NCI-H1694 (cell line): ENCODE measurements at regions not wholly inside any gene's neighbourhood (a gene's known extent, or its start where the extent isn't known, plus 50 kb on each side); places are given as distances from the start of the nearest gene placed in this dataset.
"Not testable (repeated sequence)": the region's sequence is repeated elsewhere in the genome, so short reads cannot be mapped to it uniquely, and the experiment has no call there.

Experiments
- DNase-seq: peaks from one replicate; lab custom pipeline; 2025; lab: John Stamatoyannopoulos, UW

GRCh38 chr5:57950616-57951228 is 468.1 kb upstream of the ACTBL2 start:
- no peak for DNase-seq

DNA sequence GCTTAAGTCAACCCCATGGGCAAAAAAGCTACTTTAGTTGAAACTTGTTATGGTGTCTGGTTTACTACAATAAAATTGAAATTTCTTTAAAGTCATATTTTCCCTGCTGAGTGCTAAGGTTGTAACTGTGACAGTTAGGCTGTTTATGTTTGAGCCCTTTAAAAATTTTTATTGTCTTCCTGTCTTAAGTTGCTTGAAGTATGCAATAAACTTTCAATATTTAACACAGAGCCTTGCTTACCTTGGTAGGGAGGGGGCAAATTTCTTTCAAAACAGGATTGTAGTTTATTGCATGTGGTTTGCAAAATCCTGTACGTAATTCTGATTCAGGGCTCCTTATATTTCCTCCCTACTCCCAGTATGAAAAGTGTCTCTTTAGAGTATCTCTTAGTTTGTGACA is 465.5 kb upstream of the ACTBL2 start:
- no peak for DNase-seq

DNA sequence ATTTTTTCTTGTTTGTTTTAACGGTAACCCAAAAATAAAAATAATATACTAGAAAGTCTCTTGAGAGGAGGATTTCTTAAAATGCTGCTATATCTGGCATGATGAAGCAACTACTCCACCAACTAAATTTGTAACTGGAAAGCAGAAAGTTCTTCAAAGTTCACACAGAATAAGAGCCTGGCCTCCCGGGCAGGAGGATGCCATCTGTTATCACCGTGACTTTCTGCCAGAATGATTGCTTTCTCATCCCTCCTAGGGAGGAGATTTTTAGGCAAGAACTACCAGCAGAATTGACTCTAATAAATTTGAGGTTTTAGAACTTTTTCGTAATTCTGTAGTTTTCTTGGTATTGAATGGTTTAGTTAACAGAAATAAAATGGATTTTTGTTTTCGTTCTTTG is 464.6 kb upstream of the ACTBL2 start:
- DNase-seq, result no peak

DNA sequence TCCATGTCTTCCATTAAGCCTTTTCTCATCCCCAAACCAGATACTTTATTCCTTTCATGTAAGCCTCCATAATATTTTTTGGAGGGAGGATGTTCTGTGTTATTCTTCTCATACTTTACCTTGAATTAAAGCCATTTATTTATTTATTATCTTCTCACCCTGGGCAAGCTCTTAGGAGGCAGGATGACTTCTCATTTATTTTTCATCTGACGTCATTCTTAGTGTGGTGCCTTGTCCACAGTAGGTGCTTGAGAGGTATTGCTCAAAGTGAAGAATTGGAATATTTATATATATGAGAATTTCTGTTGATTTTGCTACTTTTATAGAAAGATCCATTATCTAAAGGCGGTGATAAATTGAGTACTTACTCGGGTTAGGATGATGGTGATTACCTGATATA is 458.3 kb upstream of the ACTBL2 start:
- no peak for DNase-seq

GRCh38 chr5:57940236-57940635 is 457.6 kb upstream of the ACTBL2 start:
- DNase-seq, result no peak

- no peak for DNase-seq
These were observed 457.2 kb upstream of the ACTBL2 start for GRCh38 chr5:57939771-57940170.

- no peak for DNase-seq
These were observed 456.7 kb upstream of the ACTBL2 start for GRCh38 chr5:57939335-57939734.

DNA sequence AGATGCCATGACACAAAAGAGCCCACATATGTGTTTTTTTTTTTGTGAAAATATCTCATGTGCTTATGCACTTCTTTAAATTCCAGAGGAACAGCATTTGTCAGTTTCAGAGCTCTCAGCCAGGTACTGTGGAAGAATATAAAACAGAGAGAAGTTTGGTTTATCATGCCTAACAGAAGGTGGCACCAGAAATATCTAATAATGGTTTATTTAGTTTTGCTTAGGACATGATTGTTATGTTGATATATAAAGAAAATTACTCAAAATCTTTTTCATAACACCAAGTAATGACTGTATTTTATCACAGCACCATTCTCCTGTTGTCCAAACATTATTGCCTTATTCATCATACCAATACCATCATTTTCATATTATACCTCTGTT is 455.6 kb upstream of the ACTBL2 start:
- DNase-seq, result no peak

DNA sequence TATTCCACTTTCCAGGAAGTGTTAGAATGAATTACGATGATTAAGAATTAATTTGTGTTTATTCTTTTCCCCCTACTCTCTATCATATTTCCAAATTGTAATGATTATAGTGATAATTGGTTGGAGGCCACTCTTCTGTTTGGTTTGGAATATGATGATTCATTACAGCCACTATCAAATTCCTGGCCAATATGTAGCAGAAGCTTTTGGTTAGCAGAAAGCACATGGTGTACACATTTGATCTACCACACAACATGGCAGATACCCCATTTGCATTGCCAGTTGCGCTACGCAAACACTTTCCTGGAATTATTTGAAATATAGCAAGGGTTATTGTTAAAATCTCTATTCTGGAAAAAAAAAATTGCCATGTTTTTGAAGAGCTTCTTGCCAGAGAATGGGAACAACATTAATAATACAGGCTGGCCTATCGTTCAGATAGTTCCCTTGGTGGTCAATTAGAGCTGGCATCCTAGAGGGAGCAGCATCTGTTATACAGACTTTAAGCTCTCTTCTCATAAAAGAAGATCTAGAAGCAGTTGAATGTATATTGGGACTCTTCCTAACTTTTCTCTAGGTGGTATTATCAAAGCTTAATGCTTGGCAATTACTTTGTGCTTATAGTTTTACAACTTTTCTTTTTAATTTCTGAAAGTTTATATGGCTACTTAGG is 455.0 kb upstream of the ACTBL2 start:
- DNase-seq, result no peak

GRCh38 chr5:57937025-57937424 is 454.4 kb upstream of the ACTBL2 start:
- DNase-seq, result no peak

DNA sequence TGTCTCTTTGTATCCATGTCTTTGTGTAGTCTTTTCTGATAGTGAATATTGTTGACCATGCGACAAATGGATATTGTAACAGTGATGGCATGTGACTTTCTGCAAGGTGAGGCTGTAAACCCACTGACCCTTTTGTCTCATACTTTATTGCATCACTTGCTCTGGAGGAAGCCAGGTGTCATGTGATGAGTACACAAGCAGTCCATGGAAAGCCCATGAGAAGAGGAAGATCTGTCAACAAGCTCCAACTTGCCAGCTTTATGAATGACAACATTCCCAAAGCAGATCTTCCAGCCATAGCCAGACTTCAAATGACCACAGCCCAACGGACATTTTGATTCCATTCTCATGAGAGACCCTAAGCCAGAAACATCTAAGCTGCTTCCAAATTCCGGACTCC is 450.1 kb upstream of the ACTBL2 start:
- no peak for DNase-seq

DNA sequence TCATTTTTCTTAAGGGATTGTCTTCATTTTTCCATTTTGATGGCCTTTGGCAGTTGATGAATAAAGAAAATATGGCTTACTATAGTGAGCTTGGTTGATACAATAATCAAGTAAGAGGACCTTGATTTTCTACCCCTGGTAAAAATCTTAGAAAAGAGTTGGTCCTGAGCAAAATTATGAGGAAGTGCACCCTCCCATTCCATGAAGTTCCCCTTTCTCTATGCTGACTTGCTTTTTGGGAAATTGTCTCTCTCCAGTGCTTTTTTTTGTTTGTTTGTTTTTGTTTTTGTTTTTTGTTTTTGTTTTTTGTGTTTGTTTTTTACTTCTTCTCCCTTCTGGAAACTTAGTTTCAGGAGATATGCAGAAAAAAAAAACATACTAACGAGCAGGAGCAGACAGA is 449.2 kb upstream of the ACTBL2 start:
- no peak for DNase-seq

DNA sequence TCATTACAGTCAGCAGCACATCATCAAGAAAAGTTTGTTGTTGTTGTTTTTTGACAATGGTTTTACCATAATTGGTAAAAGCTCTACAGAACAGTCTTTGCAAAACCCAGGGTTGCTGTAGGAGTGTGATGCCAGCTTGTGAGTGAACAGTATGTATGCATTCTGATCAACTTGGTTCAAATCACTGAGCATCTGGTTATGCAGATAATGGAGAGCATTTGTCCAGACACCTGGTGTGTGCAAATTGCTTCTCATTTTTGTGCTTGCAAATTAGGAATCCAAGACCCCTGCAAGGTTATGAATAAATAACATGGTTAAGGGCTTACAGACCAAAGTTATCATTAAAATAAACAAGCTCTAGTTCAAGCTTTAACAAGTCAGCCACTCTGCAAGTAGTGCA is 448.7 kb upstream of the ACTBL2 start:
- DNase-seq, result no peak

GRCh38 chr5:57929271-57929670 is 446.7 kb upstream of the ACTBL2 start:
- no peak for DNase-seq

DNA sequence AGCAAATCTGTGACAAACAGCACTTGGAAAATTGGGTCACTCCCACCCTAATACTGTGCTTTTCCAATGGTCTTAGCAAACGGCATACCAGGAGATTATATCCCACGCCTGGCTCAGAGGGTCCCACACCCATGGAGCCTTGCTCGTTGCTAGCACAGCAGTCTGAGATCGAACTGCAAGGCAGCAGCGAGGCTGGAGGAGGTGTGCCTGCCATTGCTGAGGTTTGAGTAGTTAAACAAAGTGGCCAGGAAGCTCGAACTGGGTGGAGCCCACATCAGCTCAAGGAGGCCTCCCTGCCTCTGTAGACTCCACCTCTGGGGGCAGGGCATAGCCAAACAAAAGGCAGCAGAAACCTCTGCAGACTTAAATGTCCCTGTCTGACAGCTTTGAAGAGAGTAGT is 440.5 kb upstream of the ACTBL2 start:
- not testable (repeated sequence) for DNase-seq

- no peak for DNase-seq
These were observed 434.4 kb upstream of the ACTBL2 start for GRCh38 chr5:57917004-57917403.

DNA sequence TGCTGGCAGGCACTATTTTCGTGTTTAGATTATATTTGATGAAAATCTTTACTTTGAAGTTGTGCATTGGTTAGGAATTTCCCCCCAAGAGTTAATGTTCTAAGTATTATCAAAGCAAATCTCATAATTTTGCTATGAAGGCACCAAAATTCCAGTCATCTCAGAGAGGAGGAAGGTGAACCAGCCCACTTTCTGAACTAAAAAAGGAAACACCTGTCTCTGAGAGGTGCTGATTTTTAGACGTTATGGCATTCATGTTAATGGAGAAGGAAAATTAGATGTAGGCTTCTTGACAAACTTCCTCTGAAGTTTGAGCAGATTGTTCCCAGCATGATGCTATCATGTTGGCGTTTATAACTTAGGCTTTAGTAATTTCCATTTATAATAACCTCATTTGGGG is 432.9 kb upstream of the ACTBL2 start:
- DNase-seq, result no peak

- DNase-seq, result no peak
These were observed 428.8 kb upstream of the ACTBL2 start for GRCh38 chr5:57911438-57911837.

DNA sequence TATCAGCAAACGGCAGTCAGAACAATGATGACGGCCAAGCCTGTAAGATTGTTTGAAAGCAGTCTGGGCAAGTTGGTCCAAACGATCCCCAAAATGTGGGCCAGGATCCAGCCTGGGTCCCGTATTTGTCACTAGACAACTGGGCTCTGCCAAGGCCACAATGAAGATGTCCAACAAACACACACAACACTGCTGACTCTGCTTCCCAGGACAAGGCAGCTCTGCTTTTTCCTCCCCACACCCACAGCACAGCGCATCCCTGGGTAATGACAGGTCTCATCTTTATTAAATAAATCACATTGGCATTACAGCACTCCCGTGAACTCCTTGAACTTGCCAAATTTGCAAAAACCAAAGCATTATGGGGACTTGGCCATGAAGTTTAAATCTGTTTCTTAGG is 424.1 kb upstream of the ACTBL2 start:
- no peak for DNase-seq

DNA sequence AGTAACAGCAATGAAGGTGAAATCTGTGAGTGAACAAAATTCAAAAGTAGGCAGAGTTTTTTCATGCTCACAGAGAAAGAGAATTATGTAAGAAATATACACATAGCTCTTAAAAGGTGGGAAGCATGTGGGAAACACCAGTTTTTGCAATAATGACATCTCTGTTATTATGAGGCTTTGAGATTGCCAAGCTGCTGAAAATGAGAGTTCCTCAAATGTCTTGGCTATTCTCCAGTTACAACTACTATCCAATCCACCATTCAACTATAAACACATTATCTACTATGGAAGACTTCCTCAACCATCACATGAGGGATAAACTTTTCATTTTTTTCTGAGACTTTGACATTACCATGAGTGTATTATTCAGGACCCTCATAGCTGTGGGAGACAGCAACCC is 420.8 kb upstream of the ACTBL2 start:
- DNase-seq, result no peak

- no peak for DNase-seq
These were observed 419.5 kb upstream of the ACTBL2 start for GRCh38 chr5:57902095-57902494.

DNA sequence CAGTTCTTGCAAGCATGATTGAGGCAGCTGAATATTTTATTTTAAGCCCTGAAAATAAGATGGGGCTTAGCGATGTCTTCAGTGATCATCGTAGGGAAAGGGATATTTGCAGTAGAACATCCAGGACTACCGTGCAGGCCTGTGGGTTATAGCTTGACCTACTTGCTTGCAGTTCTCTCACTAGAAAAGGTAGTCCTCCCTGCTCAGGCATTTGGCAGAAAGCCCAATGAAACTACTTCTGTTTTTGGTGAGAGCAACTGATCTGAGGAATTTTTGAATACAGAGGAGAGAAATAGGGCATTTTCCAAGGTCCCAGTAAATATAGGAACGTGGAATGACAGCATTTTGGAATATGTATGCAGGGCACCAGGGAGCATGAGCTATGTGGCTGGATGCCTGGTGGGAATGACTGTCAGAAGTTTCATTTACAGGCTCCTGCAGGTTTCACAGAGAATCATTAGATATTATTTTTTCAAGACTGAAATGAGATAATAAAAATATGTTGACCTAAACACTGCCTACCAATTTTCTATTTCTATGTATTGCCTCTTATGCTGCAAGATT is 417.9 kb upstream of the ACTBL2 start:
- no peak for DNase-seq

- no peak for DNase-seq
These were observed 414.0 kb upstream of the ACTBL2 start for GRCh38 chr5:57896576-57896975.

GRCh38 chr5:57895766-57896165 is 413.2 kb upstream of the ACTBL2 start:
- no peak for DNase-seq
